Activated CD8-positive, alpha-beta memory T cell treated with anti-CD3 and anti-CD28 coated beads for 36 hours (primary cell): ENCODE measurements at regions not wholly inside any gene's neighbourhood (a gene's known extent, or its start where the extent isn't known, plus 50 kb on each side); places are given as distances from the start of the nearest gene placed in this dataset.
"Not testable (repeated sequence)": the region's sequence is repeated elsewhere in the genome, so short reads cannot be mapped to it uniquely, and the experiment has no call there.

Experiments
- CTCF ChIA-PET: fragments of 350-600 bp; sonication (Branson Sonifier 250); formaldehyde crosslinking; loops from one replicate; lab custom pipeline; 2021; ENCODE audit warnings: antibody characterized with exemption; lab: Charles Lee
- POLR2A ChIA-PET: fragments of 350-600 bp; sonication (Branson Sonifier 250); formaldehyde crosslinking; loops from one replicate; lab custom pipeline; 2021; ENCODE audit warnings: antibody characterized with exemption; lab: Charles Lee

- POLR2A ChIA-PET = no interaction called here
- CTCF ChIA-PET = no interaction called here
These were observed 325.1 kb downstream of the DAD1 start for GRCh38 chr14:22263961-22264360.

- ChIA-PET POLR2A (no interaction called here), CTCF (no interaction called here)
These were observed 326.1 kb downstream of the DAD1 start for GRCh38 chr14:22262881-22263280.

GRCh38 chr14:22255017-22255950, 333.7 kb downstream of the DAD1 start:
- CTCF ChIA-PET = no interaction called here
- POLR2A ChIA-PET = no interaction called here

GRCh38 chr14:22252686-22253085, 336.3 kb downstream of the DAD1 start:
- ChIA-PET POLR2A (no interaction called here), CTCF (no interaction called here)

GRCh38 chr14:22251090-22251489, 337.9 kb downstream of the DAD1 start:
- POLR2A ChIA-PET = no interaction called here
- CTCF ChIA-PET = no interaction called here

- ChIA-PET CTCF (no interaction called here), POLR2A (no interaction called here)
These were observed 339.3 kb downstream of the DAD1 start for GRCh38 chr14:22249770-22250169.

- CTCF ChIA-PET = no interaction called here
- POLR2A ChIA-PET = no interaction called here
These were observed 344.9 kb downstream of the DAD1 start for GRCh38 chr14:22243971-22244581.

- POLR2A ChIA-PET, CTCF ChIA-PET: not testable (repeated sequence)
These were observed 350.7 kb downstream of the DAD1 start for GRCh38 chr14:22238320-22238719.

GRCh38 chr14:22233377-22233776, 355.6 kb downstream of the DAD1 start:
- ChIA-PET CTCF (no interaction called here), POLR2A (no interaction called here)

- ChIA-PET POLR2A (no interaction called here), CTCF (no interaction called here)
These were observed 356.1 kb downstream of the DAD1 start for GRCh38 chr14:22232933-22233332.

- POLR2A ChIA-PET = no interaction called here
These were observed 356.5 kb downstream of the DAD1 start for GRCh38 chr14:22232486-22232885.

GRCh38 chr14:22231018-22231417, 358.0 kb downstream of the DAD1 start:
- ChIA-PET POLR2A (no interaction called here), CTCF (no interaction called here)

More at GRCh38 chr14:22232486-22232885, 356.5 kb downstream of the DAD1 start:
- CTCF ChIA-PET = no interaction called here

- POLR2A ChIA-PET = no interaction called here
- CTCF ChIA-PET = interaction anchor here (0.6 kb wide), 1 partner anchor 325 kb away, joined by 3 read pairs; no protein-coding TSS in a partner anchor
These were observed 358.5 kb downstream of the DAD1 start for GRCh38 chr14:22230517-22230916.

GRCh38 chr14:22227084-22227483, 361.9 kb downstream of the DAD1 start:
- POLR2A ChIA-PET = no interaction called here

GRCh38 chr14:22226381-22226780, 362.6 kb downstream of the DAD1 start:
- ChIA-PET POLR2A (no interaction called here), CTCF (interaction anchor here (0.9 kb wide), 1 partner anchor 344 kb away, joined by 3 read pairs; no protein-coding TSS in a partner anchor)

More at GRCh38 chr14:22227084-22227483, 361.9 kb downstream of the DAD1 start:
- CTCF ChIA-PET = interaction anchor here (0.9 kb wide), 1 partner anchor 343 kb away, joined by 3 read pairs; no protein-coding TSS in a partner anchor

- POLR2A ChIA-PET = no interaction called here
- CTCF ChIA-PET = interaction anchor here (0.6 kb wide), 1 partner anchor 65 kb away, joined by 3 read pairs; no protein-coding TSS in a partner anchor
These were observed 363.4 kb downstream of the DAD1 start for GRCh38 chr14:22225516-22226140.

- CTCF ChIA-PET = interaction anchor here (0.7 kb wide), 1 partner anchor 127 kb away, joined by 3 read pairs; no protein-coding TSS in a partner anchor
- POLR2A ChIA-PET = no interaction called here
These were observed 367.5 kb downstream of the DAD1 start for GRCh38 chr14:22221508-22221907.

- POLR2A ChIA-PET = no interaction called here
- CTCF ChIA-PET = no interaction called here
These were observed 368.6 kb downstream of the DAD1 start for GRCh38 chr14:22220427-22220826.

- POLR2A ChIA-PET = no interaction called here
- CTCF ChIA-PET = no interaction called here
These were observed 370.3 kb downstream of the DAD1 start for GRCh38 chr14:22218728-22219127.

- CTCF ChIA-PET = no interaction called here
- POLR2A ChIA-PET = no interaction called here
These were observed 375.9 kb downstream of the DAD1 start for GRCh38 chr14:22213120-22213519.
